ENCODE measurements at regions not wholly inside any gene's neighbourhood (a gene's known extent, or its start where the extent isn't known, plus 50 kb on each side); places are given as distances from the start of the nearest gene placed in this dataset.

GRCh38 chr11:134502153-134502550 lies 90.1 kb upstream of the B3GAT1 start:
- no peak for TF ChIP-seq CTCF (conservative IDR thresholded peaks at IDR 0.05)
- Mint-ChIP-seq H3K27ac (no peak overlapping the region), H3K9me3 (no peaks in the 10 kb centered on the region), H3K4me1 (ENCODE audit: unreplicated experiment) (peaks cover 12% of the 10 kb centered on the region), H3K4me3 (no peak overlapping the region), H3K27me3 (peaks cover 21% of the 10 kb centered on the region), H3K36me3 (no peaks in the 10 kb centered on the region)
- DNase-seq (ENCODE audit: extremely low spot score, unreplicated experiment): no peak

- Mint-ChIP-seq H3K4me3 (no peak overlapping the region), H3K4me1 (ENCODE audit: unreplicated experiment) (peaks cover 12% of the 10 kb centered on the region), H3K36me3 (no peaks in the 10 kb centered on the region), H3K27me3 (peaks cover 25% of the 10 kb centered on the region), H3K27ac (no peak overlapping the region), H3K9me3 (peaks cover 5% of the 10 kb centered on the region)
- no peak for DNase-seq (ENCODE audit: extremely low spot score, unreplicated experiment)
- no peak for TF ChIP-seq CTCF (conservative IDR thresholded peaks at IDR 0.05)
Observed at GRCh38 chr11:134501406-134502152, 89.5 kb upstream of the B3GAT1 start.

DNA sequence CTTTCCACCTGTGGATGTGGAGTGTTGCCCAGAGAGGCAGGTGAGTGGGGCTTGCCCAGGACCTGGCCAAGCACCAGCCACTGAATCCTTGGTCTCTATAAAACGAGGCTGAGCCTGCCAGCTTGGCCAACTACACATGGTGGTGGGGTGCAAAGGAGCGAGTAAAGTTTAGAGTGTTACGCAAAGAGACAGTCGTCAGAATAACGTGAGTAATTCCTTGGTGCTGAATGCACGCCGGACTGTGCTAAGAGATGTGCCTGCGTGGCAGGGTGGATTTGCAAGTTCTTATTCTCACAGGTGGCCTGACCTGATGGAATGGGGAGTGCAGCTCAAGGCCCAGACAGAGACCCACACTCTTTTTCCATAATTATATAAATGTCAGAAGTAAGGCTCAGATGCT lies 88.6 kb upstream of the B3GAT1 start:
- H3K27ac Mint-ChIP-seq: no peak overlapping the region
- H3K4me1 Mint-ChIP-seq (ENCODE audit: unreplicated experiment): peaks cover 12% of the 10 kb centered on the region
- TF ChIP-seq CTCF (conservative IDR thresholded peaks at IDR 0.05): no peak
- no peak overlapping the region for H3K4me3 Mint-ChIP-seq
- H3K36me3 Mint-ChIP-seq: no peaks in the 10 kb centered on the region
- H3K27me3 Mint-ChIP-seq: peaks cover 31% of the 10 kb centered on the region
- DNase-seq (ENCODE audit: extremely low spot score, unreplicated experiment): no peak
- peaks cover 5% of the 10 kb centered on the region for H3K9me3 Mint-ChIP-seq

- no peak overlapping the region for H3K4me3 Mint-ChIP-seq
- no peak for DNase-seq (ENCODE audit: extremely low spot score, unreplicated experiment)
- peaks cover 5% of the 10 kb centered on the region for H3K9me3 Mint-ChIP-seq
- H3K36me3 Mint-ChIP-seq: no peaks in the 10 kb centered on the region
- H3K4me1 Mint-ChIP-seq (ENCODE audit: unreplicated experiment): peaks cover 12% of the 10 kb centered on the region
- peaks cover 35% of the 10 kb centered on the region for H3K27me3 Mint-ChIP-seq
- no peak for TF ChIP-seq CTCF (conservative IDR thresholded peaks at IDR 0.05)
- no peak overlapping the region for H3K27ac Mint-ChIP-seq
Observed at GRCh38 chr11:134499990-134500389, 87.9 kb upstream of the B3GAT1 start.

- TF ChIP-seq CTCF (conservative IDR thresholded peaks at IDR 0.05): no peak
- H3K27me3 Mint-ChIP-seq: peaks cover 26% of the 10 kb centered on the region
- H3K4me3 Mint-ChIP-seq: no peak overlapping the region
- DNase-seq (ENCODE audit: extremely low spot score, unreplicated experiment): no peak
- H3K36me3 Mint-ChIP-seq: no peaks in the 10 kb centered on the region
- peaks cover 5% of the 10 kb centered on the region for H3K9me3 Mint-ChIP-seq
- H3K4me1 Mint-ChIP-seq (ENCODE audit: unreplicated experiment): peaks cover 3% of the 10 kb centered on the region
- no peak overlapping the region for H3K27ac Mint-ChIP-seq
Observed at GRCh38 chr11:134498326-134499139, 86.5 kb upstream of the B3GAT1 start.

Measured in type B pancreatic cell (in vitro differentiated cells).